PFSK-1 (cell line): ENCODE measurements at regions not wholly inside any gene's neighbourhood (a gene's known extent, or its start where the extent isn't known, plus 50 kb on each side); places are given as distances from the start of the nearest gene placed in this dataset.

ENCODE experiments used
- FOXP2 ChIP-seq: optimal IDR thresholded peaks from 2 replicates; pipeline ENCODE3; 2011; ENCODE audit warnings: borderline replicate concordance, control low read depth, inconsistent platforms; ENCODE audit not compliant: insufficient read depth; ENCODE audit errors: extremely low read length, extremely low read depth
- POLR2AphosphoS5 ChIP-seq: IDR thresholded peaks from 2 replicates; pipeline ENCODE4 v1.6.1; 2012; ENCODE audit warnings: low read depth, mild to moderate bottlenecking, control low read depth, low read length, moderate library complexity
- SIN3A ChIP-seq: IDR thresholded peaks from 2 replicates; pipeline ENCODE4 v1.6.1; 2012; ENCODE audit warnings: mild to moderate bottlenecking, low read length, moderate library complexity, borderline replicate concordance; ENCODE audit not compliant: insufficient read depth
- TAF1 ChIP-seq: IDR thresholded peaks from 2 replicates; pipeline ENCODE4 v1.6.1; 2012; ENCODE audit warnings: low read length, control low read depth, borderline replicate concordance; ENCODE audit not compliant: insufficient read depth
- TF ChIP-seq, protein P1 (sequence below), 2 experiments: IDR thresholded peaks; 2 replicates each; pipeline versions ENCODE4 v1.6.1 to v1.8.0; 2011 to 2012; ENCODE audit warnings: low read depth in 2 of 2, low read length in 2 of 2, control low read depth in 1 of 2, inconsistent platforms in 1 of 2, mild to moderate bottlenecking in 1 of 2, moderate library complexity in 1 of 2; ENCODE audit not compliant: insufficient read depth in 1 of 2

DNA sequence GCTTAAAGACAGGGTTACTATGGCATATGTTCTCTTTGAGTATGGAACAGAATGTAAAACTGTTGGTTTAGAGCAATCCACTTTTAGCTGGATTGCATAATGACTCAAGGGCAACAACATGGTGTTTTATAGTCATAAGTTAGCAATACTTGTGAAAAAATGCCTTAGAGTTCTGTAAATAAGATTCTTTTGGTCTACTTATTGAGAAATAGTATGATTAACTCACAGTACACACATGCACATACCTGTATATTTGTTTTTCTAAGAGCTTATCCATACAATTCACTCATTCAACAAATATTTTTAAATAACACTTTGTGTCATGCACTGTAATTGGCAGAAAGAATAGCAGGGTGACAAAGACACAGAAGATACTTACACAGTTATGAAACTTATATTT is 1415.5 kb downstream of the PCDH7 start:
- TF ChIP-seq SIN3A (no peak), POLR2AphosphoS5 (no peak), TAF1 (no peak), FOXP2 (no peak)
- TF ChIP-seq, protein P1, sequence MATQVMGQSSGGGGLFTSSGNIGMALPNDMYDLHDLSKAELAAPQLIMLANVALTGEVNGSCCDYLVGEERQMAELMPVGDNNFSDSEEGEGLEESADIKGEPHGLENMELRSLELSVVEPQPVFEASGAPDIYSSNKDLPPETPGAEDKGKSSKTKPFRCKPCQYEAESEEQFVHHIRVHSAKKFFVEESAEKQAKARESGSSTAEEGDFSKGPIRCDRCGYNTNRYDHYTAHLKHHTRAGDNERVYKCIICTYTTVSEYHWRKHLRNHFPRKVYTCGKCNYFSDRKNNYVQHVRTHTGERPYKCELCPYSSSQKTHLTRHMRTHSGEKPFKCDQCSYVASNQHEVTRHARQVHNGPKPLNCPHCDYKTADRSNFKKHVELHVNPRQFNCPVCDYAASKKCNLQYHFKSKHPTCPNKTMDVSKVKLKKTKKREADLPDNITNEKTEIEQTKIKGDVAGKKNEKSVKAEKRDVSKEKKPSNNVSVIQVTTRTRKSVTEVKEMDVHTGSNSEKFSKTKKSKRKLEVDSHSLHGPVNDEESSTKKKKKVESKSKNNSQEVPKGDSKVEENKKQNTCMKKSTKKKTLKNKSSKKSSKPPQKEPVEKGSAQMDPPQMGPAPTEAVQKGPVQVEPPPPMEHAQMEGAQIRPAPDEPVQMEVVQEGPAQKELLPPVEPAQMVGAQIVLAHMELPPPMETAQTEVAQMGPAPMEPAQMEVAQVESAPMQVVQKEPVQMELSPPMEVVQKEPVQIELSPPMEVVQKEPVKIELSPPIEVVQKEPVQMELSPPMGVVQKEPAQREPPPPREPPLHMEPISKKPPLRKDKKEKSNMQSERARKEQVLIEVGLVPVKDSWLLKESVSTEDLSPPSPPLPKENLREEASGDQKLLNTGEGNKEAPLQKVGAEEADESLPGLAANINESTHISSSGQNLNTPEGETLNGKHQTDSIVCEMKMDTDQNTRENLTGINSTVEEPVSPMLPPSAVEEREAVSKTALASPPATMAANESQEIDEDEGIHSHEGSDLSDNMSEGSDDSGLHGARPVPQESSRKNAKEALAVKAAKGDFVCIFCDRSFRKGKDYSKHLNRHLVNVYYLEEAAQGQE (IDR thresholded peaks at IDR 0.05; ENCODE audit: insufficient read depth in 1 of 2, low read depth in 2 of 2, low read length in 2 of 2) = no peak

DNA sequence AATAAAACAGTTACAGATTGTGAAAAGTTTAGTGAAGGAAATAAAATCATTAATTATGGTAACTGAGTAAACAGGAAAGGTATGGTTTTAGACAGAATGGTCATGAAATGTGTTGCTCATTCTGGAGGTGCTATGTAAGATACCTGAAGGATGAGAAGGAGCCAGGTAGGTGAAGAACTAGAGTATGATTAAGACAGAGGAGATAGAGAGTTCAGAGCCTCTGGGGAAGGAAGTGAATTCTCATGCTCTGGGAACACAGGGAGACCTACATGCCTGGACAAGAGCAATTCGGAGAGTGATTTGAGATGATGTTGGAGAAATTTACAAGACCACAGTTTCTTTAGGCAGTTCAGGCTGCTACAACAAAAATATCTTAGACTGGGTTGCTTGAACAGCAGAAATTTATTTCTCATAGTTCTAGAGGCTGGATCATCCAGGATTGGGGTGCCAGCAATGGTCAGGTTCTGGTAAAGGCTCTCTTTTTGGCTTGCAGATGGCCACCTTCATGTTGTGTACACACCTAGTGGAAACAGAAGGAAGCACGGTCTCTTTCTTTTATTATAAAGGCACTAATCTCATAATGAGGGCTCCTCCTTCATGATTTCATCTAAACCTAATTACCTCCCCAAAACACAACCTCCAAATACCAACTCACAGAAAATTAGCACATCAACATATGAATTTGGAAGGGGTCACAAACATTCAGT is 1416.1 kb downstream of the PCDH7 start:
- TF ChIP-seq SIN3A (no peak), TAF1 (no peak), FOXP2 (no peak), POLR2AphosphoS5 (no peak)
- TF ChIP-seq, protein P1 (IDR thresholded peaks at IDR 0.05; ENCODE audit: insufficient read depth in 1 of 2, low read depth in 2 of 2, low read length in 2 of 2) = no peak

DNA sequence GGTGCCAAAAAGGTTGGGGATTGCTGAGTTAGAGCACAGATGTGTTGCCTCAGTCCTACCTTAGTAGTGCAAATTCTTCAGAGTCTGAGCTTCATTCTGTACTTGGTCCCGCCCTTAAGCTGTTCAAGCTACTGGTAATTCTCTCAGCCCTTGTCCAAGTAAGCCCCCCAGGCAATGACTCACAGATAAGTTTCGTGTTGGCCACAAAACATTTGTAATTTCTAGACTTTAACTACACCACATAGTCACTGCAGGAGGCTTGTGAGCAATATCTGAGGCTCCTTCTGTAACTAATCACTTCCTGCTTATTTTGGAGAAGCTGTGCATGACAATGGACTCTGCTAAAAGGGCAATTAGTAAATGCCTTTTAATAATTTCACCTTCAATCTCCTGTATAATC is 1420.5 kb downstream of the PCDH7 start:
- TF ChIP-seq SIN3A = no peak
- TF ChIP-seq POLR2AphosphoS5 = no peak
- TF ChIP-seq, protein P1 (IDR thresholded peaks at IDR 0.05; ENCODE audit: insufficient read depth in 1 of 2, low read depth in 2 of 2, low read length in 2 of 2) = no peak

DNA sequence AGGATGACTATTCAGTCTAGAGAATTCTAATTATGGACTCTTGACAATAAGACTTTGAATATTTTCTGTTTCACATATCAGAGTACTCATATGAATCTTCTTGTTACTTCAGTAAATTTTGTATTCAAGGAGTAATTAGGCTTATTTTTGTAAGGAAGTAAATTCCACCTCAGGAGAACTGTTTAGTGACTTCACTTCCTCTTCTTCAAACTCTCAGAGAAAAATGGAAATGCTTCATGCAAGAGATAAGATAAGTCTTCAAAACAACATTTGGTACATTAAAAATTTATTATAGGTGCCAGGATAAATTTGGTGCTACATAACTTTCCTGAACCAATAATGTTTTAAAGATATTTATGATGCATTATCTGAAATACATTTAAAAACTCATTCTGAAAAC is 1421.9 kb downstream of the PCDH7 start:
- TF ChIP-seq FOXP2 (no peak), POLR2AphosphoS5 (no peak), SIN3A (no peak), TAF1 (no peak)
- TF ChIP-seq, protein P1 (IDR thresholded peaks at IDR 0.05; ENCODE audit: insufficient read depth in 1 of 2, low read depth in 2 of 2, low read length in 2 of 2) = no peak

DNA sequence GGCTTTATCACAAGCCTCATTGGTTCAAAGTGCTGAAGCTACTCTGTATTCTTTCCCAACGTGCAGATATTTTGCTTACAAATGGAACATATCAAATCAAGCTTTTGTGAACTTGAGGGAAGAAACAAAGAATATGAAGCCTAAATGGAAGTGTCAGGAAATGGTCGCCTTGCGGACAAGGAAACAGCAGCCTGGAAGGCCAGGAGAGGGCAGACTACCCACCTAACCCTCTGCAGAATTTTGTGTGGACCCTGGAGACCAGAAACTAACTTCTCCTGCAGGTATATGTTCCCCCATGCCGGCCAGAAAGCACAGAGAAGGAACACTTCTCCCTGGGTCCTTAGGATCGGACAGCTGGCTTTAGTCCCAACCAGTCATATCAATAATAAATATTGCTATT is 1425.8 kb downstream of the PCDH7 start:
- TF ChIP-seq TAF1 = no peak
- TF ChIP-seq, protein P1 (IDR thresholded peaks at IDR 0.05; ENCODE audit: insufficient read depth in 1 of 2, low read depth in 2 of 2, low read length in 2 of 2) = no peak
- TF ChIP-seq FOXP2 = no peak
- TF ChIP-seq SIN3A = no peak
- TF ChIP-seq POLR2AphosphoS5 = no peak
